HG03469 (cell line): ENCODE measurements at regions not wholly inside any gene's neighbourhood (a gene's known extent, or its start where the extent isn't known, plus 50 kb on each side); places are given as distances from the start of the nearest gene placed in this dataset.

Source experiments
- ATAC-seq: cut with Tn5 transposase; IDR thresholded peaks from one replicate; pipeline ENCODE4 v1.9.1; 2021; ENCODE audit warnings: mild to moderate bottlenecking, moderate library complexity, moderate number of reproducible peaks; ENCODE audit not compliant: unreplicated experiment

DNA sequence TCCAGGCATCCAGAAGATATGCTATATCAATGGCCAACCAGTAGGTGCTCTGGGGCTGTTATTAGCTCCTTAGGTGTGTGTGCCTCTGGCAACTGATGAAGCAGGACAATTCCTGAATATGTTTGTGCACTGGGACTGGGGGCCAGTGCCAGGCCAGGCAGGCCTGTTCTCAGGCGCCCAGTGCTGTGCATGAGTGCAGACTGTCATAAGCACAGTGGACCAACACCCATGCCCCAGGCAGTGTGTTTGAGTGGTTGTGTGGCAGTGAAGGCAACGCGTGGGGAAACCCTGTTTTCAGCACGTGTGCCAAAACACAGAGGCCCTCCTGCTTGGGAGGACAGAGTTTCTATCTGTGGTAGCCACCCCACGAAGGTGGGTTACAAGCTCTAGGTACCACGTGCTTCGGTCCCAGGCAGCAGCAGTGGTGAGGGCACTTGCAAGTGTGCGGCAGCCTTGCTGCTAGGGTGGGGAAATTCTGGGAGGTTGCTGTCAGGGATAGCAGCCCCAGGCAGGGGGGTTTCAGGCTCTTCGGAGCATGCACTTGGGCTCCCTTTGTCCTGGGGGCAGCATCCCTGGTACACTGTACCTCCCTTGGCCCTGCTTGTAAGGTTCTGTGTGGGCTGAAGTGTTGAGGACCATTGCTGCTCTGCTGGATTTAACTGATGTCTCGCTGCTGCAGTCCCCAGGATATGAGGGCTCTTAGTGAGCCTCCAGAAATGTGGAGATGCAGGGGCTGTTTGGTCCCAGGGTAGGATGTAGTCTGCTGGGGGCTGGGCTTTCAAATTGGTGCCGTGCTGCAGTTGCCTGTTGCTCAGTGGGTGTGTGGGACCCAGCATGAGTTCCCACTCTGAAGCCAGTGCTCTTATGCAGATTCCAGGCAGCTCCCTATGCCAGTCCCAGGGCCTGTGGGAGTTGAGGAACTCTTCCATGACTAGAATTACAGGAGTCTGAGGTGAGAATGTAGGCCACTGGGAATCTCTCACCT is 280.9 kb downstream of the RPRM start:
- no peak for ATAC-seq

DNA sequence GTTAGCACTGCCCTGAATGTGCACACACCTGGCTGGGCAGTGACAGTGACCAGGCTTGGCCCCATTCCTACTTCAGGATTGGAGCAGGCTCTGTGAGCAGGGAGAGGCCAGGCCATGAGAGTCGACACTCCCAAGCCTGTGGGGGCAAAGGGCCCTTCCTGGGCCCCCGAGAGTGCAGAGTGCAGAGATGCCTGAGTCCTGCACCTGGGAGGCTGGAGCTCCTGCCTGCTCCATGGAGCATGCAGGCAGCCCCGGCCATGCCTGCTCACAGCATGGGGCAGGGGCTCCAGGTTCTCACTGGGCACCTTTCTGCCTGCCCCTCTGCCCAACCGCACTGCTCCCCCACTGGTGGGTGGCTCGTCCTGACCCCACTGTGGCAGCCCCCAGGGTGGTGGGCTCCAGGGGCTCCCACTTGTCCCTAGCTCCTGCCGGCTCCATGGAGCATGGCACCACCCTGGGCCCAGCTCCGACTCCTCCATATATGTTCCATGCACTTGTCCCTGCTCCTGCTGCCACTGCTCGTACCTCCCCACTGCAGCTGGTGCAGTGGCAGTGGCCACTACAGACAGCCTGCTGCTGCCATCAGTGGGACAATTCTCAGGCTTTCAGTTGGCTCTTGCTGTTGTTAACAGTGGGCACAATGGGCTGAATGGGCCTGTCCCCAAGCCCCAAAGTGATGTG is 282.0 kb downstream of the RPRM start:
- ATAC-seq: no peak

DNA sequence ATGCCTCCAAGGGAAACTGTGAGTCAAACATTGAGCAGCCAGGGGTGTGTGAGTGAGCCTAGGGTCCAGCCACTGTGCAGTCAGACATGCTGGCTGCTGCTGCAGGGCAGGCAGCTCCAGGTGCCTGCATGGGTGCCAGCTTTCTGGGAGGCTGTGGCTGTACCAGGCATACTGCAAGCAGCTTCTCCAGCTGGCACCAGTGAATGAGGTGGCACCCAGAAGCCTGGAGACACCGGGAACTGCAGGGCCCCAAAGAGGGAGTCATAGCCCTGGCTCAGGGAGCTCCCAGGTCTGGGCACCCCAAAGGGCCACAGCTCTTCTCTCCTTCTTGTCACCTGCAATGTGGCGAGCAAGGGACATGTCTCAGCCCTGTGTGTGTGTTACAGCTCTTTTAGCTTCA is 283.2 kb downstream of the RPRM start:
- ATAC-seq: no peak

DNA sequence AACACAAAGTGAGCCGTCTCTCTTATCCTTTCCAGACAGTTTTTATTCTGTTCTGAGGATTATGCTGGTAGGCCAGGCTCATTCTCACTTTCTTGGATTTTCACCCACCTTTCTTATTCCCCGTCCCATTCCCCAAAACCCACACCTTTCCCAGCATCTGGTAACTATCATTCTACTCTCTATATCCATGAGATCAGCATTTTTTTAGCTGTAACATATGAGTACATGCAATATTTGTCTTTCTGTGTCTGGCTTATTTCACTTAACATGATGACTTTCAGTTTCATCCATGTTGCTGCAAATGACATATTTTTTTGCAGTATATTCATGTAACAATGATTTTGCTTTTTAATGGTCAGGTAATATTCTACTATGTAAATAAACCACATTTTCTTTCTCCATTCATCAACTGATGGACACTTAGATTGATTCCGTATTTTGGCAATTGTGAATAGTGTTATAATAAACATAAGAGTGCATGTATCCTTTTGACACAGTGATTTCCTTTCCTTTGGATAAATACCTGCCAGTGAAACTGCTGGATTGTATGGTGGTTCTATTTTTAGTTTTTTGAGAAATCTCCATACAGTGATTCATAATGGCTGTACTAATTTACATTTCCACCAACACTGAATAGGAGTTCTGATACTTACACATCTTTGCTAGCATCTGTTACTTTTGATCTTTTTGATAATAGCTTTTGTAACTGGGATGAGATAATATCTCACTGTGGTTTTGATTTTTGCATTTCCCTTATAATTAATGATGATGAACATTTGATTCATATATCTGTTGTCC is 289.3 kb downstream of the RPRM start:
- ATAC-seq: no peak

DNA sequence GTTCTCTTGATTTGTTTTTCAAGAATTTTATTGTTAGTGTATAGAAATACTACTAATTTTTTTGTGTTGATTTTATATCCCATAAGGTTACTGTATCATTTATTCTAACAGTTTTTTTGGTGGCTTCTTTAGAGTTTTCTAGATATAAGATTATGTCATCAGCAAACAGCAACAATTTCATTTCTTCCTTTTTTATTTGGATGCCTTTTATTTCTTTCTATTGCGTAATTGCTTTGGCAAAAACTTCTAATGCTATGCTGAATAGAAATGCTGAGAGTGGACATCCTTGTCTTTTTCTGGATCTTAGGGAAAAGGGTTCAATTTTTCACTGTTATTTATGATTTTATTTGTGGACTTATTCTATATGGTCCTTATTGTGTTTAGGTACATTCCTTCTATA is 298.8 kb downstream of the RPRM start:
- no peak for ATAC-seq

DNA sequence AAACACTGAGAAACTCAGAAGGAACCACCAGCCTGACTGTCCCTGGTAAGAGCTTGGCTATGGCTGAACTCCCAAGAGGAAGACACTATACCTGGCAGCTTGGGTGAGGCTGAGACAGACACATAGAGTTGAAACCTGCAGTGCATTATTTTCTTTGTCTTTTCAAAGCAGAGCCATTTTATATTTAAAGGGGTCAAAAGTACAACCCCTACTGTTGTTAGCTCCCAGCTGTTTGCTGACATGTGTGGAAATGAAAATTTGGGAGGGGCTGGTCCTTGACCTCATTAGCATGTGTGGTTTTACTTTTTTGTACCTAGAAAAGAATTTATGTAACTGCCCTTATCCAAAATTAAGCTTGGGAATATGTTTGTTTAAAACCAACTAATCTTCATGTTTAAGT is 309.0 kb downstream of the RPRM start:
- ATAC-seq: no peak

DNA sequence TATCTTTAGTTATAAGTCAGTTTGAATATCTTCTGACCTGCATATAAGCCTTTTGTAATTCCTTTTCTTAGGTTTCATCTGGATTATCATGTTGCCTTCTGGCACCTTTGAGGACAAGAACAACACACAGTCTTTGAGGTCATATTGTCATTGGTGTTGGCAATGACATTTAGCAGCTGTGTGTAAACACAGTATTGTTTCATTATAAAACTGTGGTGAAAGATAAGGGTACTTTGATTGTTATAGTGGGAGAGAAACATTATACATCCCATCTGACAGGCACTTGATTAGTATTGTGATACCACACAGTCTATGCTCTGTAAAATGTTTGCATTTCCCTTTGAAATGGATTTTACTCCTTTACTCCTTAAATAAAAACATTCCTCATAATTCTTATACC is 313.5 kb downstream of the RPRM start:
- no peak for ATAC-seq

DNA sequence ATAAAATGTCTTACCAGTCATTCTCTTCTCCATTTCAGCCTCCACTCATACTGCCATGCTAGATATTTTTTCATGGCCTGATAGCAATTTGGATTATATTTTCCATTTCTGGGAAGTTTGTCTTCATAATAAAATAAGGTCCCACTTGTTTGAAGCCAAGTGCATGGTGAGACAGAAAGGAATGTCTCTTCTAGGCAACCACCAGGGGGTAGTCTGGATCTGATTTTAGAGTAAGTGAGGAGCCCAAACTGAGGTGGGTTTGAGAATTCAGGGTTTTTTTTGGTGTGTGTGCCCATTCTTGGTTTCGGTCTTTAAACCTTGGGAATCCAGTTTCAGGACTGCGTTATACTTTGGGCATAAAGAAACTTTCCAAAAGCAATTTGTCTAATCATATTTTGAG is 315.5 kb downstream of the RPRM start:
- no peak for ATAC-seq

DNA sequence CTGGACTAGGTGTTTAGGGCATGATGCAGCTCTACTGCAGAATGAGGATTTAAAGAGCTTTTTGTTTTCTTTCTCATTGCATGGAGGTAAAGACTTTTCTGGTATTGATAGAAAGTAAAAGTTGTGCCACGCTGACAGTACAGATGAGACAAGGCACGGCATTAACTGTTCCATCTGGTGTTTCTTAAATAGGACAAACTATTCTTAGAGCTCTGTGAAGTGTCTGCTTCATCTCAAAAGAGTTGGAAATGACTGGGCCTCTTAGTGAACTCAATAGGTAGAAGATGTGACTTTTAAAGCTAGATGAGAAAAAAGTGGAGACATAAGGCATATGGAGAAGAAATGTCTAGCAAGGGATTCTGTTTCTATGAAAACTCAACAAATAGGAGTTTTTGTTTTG is 321.8 kb downstream of the RPRM start:
- no peak for ATAC-seq

DNA sequence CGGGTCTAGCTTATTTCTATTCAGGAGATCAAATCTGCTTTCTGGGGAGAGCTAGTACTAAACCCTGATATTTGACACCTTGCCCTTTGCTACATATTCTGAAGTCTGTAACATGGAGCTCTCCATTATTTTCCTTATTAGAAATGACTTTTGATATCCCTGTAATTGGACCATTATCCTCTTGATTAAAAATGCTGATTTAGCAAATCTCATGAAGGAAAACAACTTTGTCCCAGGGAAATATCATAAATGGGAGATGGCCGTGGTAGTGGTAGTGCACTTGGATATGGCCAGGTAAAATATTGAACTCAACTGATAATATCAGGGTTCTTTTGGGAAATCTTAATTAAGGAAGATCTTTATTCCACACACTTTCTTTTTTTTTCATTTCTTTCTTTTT is 326.5 kb downstream of the RPRM start:
- no peak for ATAC-seq

DNA sequence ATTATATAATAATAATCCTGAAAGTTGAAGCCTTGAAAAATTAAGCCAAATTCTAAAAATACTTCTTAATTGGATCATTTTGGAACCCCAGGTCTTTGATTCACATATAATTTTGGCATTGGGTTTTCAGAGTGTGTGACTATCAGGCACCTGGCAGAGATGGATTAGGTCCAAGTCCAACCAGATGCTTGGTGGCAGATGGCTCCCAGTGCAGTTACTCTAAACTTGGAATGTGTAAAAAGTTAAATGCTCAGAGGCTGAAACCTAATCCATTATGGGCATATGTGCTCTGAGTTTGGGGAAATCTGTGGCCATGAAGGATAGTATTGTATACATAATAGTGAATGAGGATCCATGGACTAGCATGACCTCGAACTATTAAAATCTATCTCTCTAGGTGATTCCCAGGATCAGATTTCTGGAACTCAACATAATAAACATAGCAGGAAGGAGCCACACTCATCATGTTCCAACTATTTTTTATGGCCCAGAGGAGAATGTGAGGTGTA is 333.0 kb downstream of the RPRM start:
- no peak for ATAC-seq

DNA sequence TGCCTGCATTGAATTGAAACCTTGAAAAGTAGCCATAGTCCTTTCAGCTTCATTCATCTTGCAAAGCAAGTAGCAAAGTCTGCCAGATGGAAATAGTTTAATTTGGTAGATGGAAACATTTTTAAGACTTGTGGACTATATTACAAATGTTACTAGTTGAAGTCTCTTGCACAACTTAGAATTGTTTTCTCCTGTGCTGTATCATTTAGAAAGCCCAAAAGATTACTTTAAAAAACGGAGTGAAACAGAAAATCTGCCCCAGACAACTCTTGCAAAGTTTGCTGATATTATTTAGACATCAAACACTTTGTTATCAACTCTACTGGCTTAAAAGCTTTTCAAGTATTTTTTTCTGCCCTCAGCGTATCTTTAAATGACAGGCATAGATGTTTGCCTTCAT is 335.0 kb downstream of the RPRM start:
- ATAC-seq: no peak

DNA sequence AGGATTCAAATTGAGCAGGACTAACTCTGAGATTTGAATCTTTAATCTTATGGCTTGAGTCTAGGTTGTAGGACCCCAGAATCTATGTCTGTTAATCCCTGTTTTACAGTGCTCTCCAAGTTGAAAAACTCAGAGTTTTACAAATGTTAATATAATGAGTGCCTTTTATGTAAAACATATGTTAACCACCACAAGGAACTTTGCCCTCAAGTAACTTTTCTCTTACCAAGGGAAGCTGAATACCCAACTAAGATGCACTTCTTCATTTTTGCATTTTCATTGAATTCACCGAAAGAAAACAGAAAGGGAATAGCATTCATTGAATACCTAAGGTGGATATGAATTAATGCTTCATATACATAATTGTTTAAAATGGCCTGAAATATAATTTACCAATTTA is 338.1 kb downstream of the RPRM start:
- no peak for ATAC-seq

DNA sequence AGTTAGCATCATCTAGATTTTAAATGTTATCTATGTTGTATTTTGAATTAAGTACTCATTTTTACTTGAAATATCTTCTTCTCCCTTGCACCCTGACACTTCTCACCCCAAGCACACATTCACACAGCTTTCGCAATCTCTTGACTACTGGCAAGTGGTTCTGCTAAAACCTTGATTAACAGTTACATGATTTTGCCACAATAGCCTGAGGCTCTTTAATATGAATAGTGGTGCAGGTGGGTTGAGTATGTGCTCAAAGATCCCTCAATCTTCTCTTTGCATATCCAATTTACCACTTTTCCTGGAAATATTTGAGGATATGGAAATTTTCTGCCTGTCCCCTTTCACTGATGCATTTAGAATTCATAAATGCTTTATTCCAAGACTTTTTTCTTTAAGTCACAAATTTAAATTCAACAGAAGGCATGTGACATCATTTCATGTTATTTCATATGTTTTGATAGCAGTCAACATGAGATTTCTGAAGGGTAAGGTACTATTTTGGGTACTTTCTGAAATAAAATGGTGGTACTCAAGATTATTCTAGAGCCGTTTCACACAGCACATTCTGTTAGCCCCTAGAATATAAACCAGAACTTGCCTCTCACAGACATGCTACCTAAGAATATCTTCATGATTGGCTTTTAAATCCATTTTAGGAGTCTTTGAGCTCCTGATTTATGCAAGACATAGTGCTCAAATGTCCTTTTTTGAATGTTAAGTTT is 339.7 kb downstream of the RPRM start:
- ATAC-seq: no peak

DNA sequence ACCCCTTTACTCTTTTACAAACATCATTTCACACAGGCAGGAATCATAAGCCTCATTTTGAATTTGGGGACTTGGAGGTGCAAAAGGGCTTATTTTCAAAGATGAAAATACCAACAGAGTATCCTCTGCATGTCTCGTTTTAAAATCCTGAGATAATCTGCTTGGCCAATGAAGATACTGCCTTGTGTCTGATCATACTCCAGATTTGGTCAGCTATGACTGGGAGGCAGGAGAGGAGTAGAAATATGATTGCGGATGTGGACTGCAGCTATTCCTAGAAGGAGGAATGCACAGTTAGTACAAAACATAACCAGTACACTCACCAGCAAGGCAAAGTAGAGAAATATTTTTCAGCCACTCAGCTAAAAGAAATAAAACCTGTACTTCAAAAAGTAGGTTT is 342.3 kb downstream of the RPRM start:
- no peak for ATAC-seq

DNA sequence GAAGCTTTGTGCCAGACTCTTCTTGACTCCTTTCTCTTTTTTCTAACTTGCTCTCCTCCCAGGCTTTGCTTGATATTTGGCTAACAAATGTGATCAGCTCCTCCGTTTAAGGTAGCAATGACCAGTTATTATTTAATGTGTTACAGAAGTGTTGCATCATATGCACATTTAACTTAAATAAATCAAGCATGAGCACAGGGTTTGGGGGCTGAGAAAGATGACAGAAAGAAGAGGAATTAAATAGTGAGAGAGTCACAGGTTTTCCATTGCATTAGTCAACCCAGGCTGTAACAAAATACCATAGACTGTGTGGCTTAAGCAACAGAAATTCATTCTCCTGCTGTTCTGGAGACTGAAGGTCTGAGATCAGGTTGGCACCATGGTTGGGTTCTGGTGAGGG is 343.8 kb downstream of the RPRM start:
- no peak for ATAC-seq

DNA sequence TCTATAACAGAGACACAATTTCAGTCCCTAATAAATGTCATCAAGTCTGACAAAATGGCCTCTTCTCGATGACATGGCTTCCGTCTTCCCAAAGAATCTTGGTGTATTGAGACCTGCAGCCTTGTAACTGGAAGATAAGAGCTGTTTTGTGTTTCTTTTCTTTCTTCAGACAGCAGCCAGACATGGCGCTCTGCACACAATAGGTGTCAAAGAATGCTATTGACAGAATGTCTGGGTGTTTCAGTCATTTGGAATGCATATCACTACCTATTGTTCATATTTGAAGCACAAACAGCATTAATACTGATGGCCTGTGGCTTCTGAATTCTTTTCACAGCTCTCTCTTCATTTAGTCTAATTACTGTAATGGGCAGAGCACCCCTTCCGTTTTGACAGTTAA is 344.8 kb downstream of the RPRM start:
- ATAC-seq: no peak

DNA sequence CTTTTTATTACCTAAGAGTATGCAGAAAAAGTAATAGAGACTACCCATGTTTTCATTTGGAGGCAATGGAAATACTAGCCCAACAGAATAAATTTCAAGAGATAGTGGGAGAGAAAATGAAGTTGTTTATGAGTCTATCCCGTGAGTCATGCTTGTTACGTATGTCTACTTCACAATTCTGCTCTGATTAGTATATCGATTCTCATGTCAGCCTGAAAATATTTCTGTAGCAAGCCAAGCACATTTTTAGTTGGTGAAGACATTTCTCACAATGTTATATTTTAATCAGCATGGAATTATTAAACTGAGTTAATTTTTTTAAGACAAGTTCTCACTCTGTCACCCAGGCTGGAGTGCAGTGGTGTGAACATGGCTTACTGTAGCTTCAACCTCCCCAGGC is 346.1 kb downstream of the RPRM start:
- ATAC-seq: no peak

DNA sequence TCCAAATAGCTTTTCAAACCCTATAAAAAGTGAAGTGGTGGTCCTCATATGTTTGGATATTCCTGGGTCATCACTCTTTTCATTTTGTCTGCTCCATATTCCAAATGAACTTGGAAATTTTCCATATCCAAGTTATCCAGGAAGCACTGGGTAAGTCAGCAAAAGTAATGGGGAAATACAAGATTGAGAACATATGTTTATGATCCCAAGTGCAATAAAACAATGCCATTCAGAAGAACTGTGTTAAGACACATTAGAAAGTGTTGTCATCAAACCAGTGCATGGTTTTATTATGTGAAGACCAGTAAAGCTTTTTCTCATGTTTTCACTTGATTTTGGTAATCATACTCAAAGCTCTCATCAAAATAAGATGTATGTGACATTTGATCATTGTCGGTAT is 363.4 kb downstream of the RPRM start:
- no peak for ATAC-seq

DNA sequence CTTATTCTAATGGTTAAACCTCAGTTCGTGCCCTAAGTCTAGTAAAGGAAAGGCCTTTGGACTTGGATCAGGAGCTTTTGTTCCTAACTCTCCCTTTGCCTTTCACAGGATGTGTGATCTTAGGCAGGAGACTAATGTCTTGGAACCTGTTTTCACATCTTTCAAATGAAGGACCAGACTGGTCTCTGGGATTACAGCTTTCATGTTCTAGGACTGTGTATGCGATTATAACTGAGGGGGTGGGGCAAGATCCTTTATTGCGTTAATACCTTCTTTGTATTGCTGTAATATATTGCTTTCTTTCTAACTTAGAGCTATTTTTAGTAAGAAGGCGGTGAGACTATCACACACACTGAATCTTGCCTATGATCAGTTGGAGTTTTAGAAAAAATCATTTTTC is 368.1 kb downstream of the RPRM start:
- ATAC-seq: no peak

DNA sequence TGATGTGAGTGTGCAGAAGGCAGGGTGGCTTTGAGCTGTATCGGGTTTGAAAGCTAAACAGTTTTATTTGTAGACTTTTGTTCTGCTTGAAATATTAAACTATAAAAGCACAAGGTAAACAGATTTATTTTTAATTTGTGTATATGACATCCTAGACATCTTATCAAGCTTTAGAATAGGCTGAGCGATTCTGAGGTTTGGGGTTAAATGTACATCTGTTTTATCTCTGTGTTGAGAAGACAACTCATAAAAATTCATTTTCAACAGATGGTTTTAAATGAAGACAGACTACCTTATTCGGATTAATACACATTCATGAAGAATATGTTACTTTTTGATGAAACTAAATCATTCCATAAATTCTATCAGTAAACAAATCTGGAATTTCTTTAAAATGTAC is 368.8 kb downstream of the RPRM start:
- no peak for ATAC-seq
